Panc1 (cell line): ENCODE measurements at regions not wholly inside any gene's neighbourhood (a gene's known extent, or its start where the extent isn't known, plus 50 kb on each side); places are given as distances from the start of the nearest gene placed in this dataset.

Experiments
- CTCF ChIP-seq: fragments of 450-650 bp; IDR thresholded peaks from 2 replicates; pipeline ENCODE4 v1.5.1; 2017; ENCODE audit warnings: mild to moderate bottlenecking
- POLR2AphosphoS5 ChIP-seq: IDR thresholded peaks from 2 replicates; pipeline ENCODE4 v1.6.1; 2012; ENCODE audit warnings: mild to moderate bottlenecking, low read depth, low read length, moderate library complexity
- REST ChIP-seq, 2 experiments: IDR thresholded peaks; 2 replicates each; pipeline ENCODE4 v1.6.1; 2011 to 2012; ENCODE audit warnings: low read depth in 2 of 2, control low read depth in 1 of 2, low read length in 1 of 2, mild to moderate bottlenecking in 1 of 2, moderate library complexity in 1 of 2; ENCODE audit not compliant: insufficient read depth in 1 of 2
- TCF7L2 ChIP-seq: IDR thresholded peaks from 2 replicates; pipeline ENCODE4 v1.6.1; 2011; ENCODE audit warnings: mild to moderate bottlenecking, low read depth, low read length, inconsistent platforms

GRCh38 chr11:127496165-127496564 is 495.6 kb upstream of the KIRREL3 start:
- TF ChIP-seq TCF7L2 (no peak), POLR2AphosphoS5 (no peak), CTCF (no peak), REST (IDR thresholded peaks at IDR 0.05; ENCODE audit: insufficient read depth in 1 of 2, low read depth in 2 of 2, low read length in 1 of 2) (no peak)
